Activated T-cell treated with anti-CD3 and anti-CD28 coated beads for 1 hour (primary cell): ENCODE measurements at regions not wholly inside any gene's neighbourhood (a gene's known extent, or its start where the extent isn't known, plus 50 kb on each side); places are given as distances from the start of the nearest gene placed in this dataset.

ENCODE experiments used
- DNase-seq: peaks from one replicate; pipeline ENCODE4 v3.0.0-alpha.2; 2020; ENCODE audit warnings: low read depth

- DNase-seq = no peak
Measured at GRCh38 chr16:51391798-51392511, 240.9 kb upstream of the SALL1 start.

GRCh38 chr16:51390877-51391276 lies 239.8 kb upstream of the SALL1 start:
- no peak for DNase-seq

- DNase-seq = no peak
Measured at GRCh38 chr16:51389881-51390280, 238.8 kb upstream of the SALL1 start.

- no peak for DNase-seq
Measured at GRCh38 chr16:51388516-51388951, 237.5 kb upstream of the SALL1 start.

GRCh38 chr16:51383909-51384308 lies 232.8 kb upstream of the SALL1 start:
- DNase-seq = no peak

- no peak for DNase-seq
Measured at GRCh38 chr16:51382940-51383339, 231.9 kb upstream of the SALL1 start.

- no peak for DNase-seq
Measured at GRCh38 chr16:51382211-51382610, 231.1 kb upstream of the SALL1 start.

- no peak for DNase-seq
Measured at GRCh38 chr16:51376080-51376479, 225.0 kb upstream of the SALL1 start.

- DNase-seq = no peak
Measured at GRCh38 chr16:51374790-51375189, 223.7 kb upstream of the SALL1 start.

- DNase-seq = no peak
Measured at GRCh38 chr16:51374346-51374745, 223.3 kb upstream of the SALL1 start.

GRCh38 chr16:51365715-51366114 lies 214.6 kb upstream of the SALL1 start:
- DNase-seq = no peak

GRCh38 chr16:51359141-51359955 lies 208.3 kb upstream of the SALL1 start:
- no peak for DNase-seq

- no peak for DNase-seq
Measured at GRCh38 chr16:51357839-51358238, 206.8 kb upstream of the SALL1 start.

GRCh38 chr16:51355875-51356274 lies 204.8 kb upstream of the SALL1 start:
- no peak for DNase-seq

GRCh38 chr16:51355195-51355594 lies 204.1 kb upstream of the SALL1 start:
- DNase-seq = no peak

- no peak for DNase-seq
Measured at GRCh38 chr16:51353055-51353454, 202.0 kb upstream of the SALL1 start.

- no peak for DNase-seq
Measured at GRCh38 chr16:51349626-51350025, 198.6 kb upstream of the SALL1 start.

- no peak for DNase-seq
Measured at GRCh38 chr16:51343411-51343810, 192.3 kb upstream of the SALL1 start.

GRCh38 chr16:51341204-51341603 lies 190.1 kb upstream of the SALL1 start:
- no peak for DNase-seq

GRCh38 chr16:51337662-51338061 lies 186.6 kb upstream of the SALL1 start:
- DNase-seq = no peak

GRCh38 chr16:51328733-51329132 lies 177.7 kb upstream of the SALL1 start:
- no peak for DNase-seq

GRCh38 chr16:51327001-51327400 lies 175.9 kb upstream of the SALL1 start:
- no peak for DNase-seq

GRCh38 chr16:51326131-51326856 lies 175.2 kb upstream of the SALL1 start:
- no peak for DNase-seq
